Thymus (tissue), 11 donors: ENCODE measurements at regions not wholly inside any gene's neighbourhood (a gene's known extent, or its start where the extent isn't known, plus 50 kb on each side); places are given as distances from the start of the nearest gene placed in this dataset.

Experiments
- DNase-seq, 9 donors: peaks; one replicate each; pipeline ENCODE4 v3.0.0-alpha.2; 2013; ENCODE audit warnings: low spot score in 9 of 9, low read depth in 6 of 9, missing footprints in 1 of 9
- H3K27ac ChIP-seq, 2 donors: one replicate each; pipeline ENCODE4 v1.5.1; 2013; ENCODE audit warnings: control low read depth in 1 of 2, low read depth in 1 of 2, low read length in 1 of 2, mild to moderate bottlenecking in 1 of 2, moderate library complexity in 1 of 2
- H3K27me3 ChIP-seq, 2 donors: one replicate each; pipeline ENCODE4 v1.5.1; 2013; ENCODE audit warnings: low read length in 1 of 2; ENCODE audit not compliant: control insufficient read depth in 2 of 2, insufficient read depth in 1 of 2
- H3K36me3 ChIP-seq, 2 donors: one replicate each; pipeline ENCODE4 v1.5.1; 2013; ENCODE audit warnings: low read length in 1 of 2, mild to moderate bottlenecking in 1 of 2, moderate library complexity in 1 of 2; ENCODE audit not compliant: control insufficient read depth in 2 of 2, insufficient read depth in 2 of 2
- H3K4me1 ChIP-seq, 2 donors: one replicate each; pipeline ENCODE4 v1.5.1; 2013; ENCODE audit warnings: low read length in 2 of 2; ENCODE audit not compliant: control insufficient read depth in 2 of 2, insufficient read depth in 2 of 2
- H3K4me3 ChIP-seq, 2 donors: one replicate each; pipeline ENCODE4 v1.5.1; 2013; ENCODE audit warnings: low read length in 2 of 2, control low read depth in 1 of 2, mild to moderate bottlenecking in 1 of 2
- H3K9me3 ChIP-seq, 2 donors: one replicate each; pipeline ENCODE4 v1.5.1; 2013; ENCODE audit warnings: low read length in 1 of 2, mild to moderate bottlenecking in 1 of 2; ENCODE audit not compliant: control insufficient read depth in 2 of 2, insufficient read depth in 1 of 2
- WGBS: extraction: QIAGEN DNeasy Blood & Tissue Kit; methylation state at CpG from one replicate; pipeline ENCODE4 v1.1.7; 2013; 5-methylcytosine and 5-hydroxymethylcytosine counted together
- donor health status: healthy.

DNA sequence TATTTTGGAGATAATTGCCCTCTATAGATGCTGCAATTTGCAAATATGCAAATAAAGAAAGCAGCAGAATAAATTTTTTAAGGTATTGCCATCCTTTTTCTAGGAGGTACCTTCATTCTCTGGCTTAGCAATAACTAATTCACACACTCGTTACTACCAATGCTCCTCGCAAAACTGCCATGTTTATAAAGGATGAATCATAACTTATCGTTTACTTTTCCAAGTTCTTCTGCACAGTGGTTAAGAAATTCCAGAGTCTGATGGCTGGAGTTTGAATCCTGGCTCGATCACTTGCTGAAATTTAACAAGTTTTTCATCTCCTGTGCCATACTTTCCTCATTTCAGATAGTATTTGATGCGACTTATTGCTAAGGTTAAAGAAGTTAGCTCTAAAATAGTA is 708.6 kb upstream of the KLHL1 start:
- Histone ChIP-seq H3K4me3 (no peak overlapping the region), H3K27ac (no peak overlapping the region), H3K36me3 (no peaks in the 10 kb centered on the region), H3K27me3 (no peaks in the 10 kb centered on the region), H3K9me3 (no peaks in the 10 kb centered on the region), H3K4me1 (no peaks in the 10 kb centered on the region)
- 93% methylated on average over 5 of the region's 5 CpGs for WGBS
- DNase-seq: no peak

- H3K27me3 ChIP-seq: no peaks in the 10 kb centered on the region
- no peak overlapping the region for H3K4me3 ChIP-seq
- H3K4me1 ChIP-seq: no peaks in the 10 kb centered on the region
- H3K9me3 ChIP-seq: no peaks in the 10 kb centered on the region
- no peak for DNase-seq
- no peak overlapping the region for H3K27ac ChIP-seq
- WGBS: 85% methylated on average over 3 of the region's 3 CpGs
- no peaks in the 10 kb centered on the region for H3K36me3 ChIP-seq
Observed at GRCh38 chr13:70814684-70815083, 706.4 kb upstream of the KLHL1 start.

DNA sequence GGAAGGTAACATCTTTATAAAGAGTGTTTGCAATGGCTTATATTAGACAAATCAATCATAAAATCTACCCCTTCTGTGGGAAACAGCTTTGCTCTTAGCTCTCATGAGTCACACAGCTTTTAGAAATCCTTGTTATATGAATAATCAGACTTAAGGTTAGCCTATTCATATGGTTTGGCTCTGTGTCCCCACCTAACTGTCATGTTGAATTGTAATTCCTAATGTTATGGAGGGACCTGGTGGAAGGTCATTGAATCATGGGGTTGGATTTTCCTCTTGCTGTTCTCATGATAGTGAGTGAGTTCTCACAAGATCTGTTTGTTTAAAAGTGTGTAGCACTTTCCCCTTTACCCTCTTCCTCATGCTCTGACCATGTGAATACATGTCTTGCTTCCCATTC is 704.2 kb upstream of the KLHL1 start:
- DNase-seq: no peak
- H3K27ac ChIP-seq: no peak overlapping the region
- no peaks in the 10 kb centered on the region for H3K4me1 ChIP-seq
- no peaks in the 10 kb centered on the region for H3K27me3 ChIP-seq
- H3K36me3 ChIP-seq: no peaks in the 10 kb centered on the region
- H3K4me3 ChIP-seq: no peak overlapping the region
- H3K9me3 ChIP-seq: no peaks in the 10 kb centered on the region

- Histone ChIP-seq H3K4me3 (no peak overlapping the region), H3K27ac (no peak overlapping the region), H3K36me3 (no peaks in the 10 kb centered on the region), H3K9me3 (no peaks in the 10 kb centered on the region), H3K27me3 (no peaks in the 10 kb centered on the region), H3K4me1 (no peaks in the 10 kb centered on the region)
- 94% methylated on average over 4 of the region's 4 CpGs for WGBS
- no peak for DNase-seq
Observed at GRCh38 chr13:70809588-70809987, 701.3 kb upstream of the KLHL1 start.

- H3K4me1 ChIP-seq: no peaks in the 10 kb centered on the region
- H3K4me3 ChIP-seq: no peak overlapping the region
- DNase-seq: no peak
- no peaks in the 10 kb centered on the region for H3K36me3 ChIP-seq
- no peak overlapping the region for H3K27ac ChIP-seq
- no peaks in the 10 kb centered on the region for H3K27me3 ChIP-seq
- no peaks in the 10 kb centered on the region for H3K9me3 ChIP-seq
Observed at GRCh38 chr13:70798385-70798784, 690.1 kb upstream of the KLHL1 start.

DNA sequence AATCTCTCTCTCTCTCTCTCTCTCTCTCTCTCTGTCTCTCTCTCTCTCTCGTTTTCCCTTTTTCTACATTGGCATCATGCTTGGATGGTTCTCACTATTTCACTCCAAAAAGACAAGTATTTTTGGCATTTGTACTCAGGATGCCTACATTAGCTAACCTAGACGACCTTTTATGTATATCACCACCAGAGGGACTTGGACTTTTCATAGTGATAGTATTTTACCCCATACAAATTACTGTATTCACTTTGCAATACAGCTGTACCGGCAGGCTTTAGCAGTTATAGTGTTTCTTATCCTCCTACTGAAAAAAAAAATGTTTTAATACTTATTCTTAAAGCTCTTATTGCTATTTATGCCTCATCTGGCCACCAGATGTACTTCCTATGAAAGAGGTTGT is 687.2 kb upstream of the KLHL1 start:
- Histone ChIP-seq H3K36me3 (no peaks in the 10 kb centered on the region), H3K27me3 (no peaks in the 10 kb centered on the region), H3K27ac (no peak overlapping the region), H3K4me1 (no peaks in the 10 kb centered on the region), H3K4me3 (no peak overlapping the region), H3K9me3 (no peaks in the 10 kb centered on the region)
- no peak for DNase-seq
- 55% methylated on average over 3 of the region's 3 CpGs for WGBS

GRCh38 chr13:70792121-70792520 is 683.9 kb upstream of the KLHL1 start:
- Histone ChIP-seq H3K4me1 (no peaks in the 10 kb centered on the region), H3K36me3 (no peaks in the 10 kb centered on the region), H3K4me3 (no peak overlapping the region), H3K27me3 (no peaks in the 10 kb centered on the region), H3K27ac (no peak overlapping the region), H3K9me3 (no peaks in the 10 kb centered on the region)
- 97% methylated on average over 2 of the region's 2 CpGs for WGBS
- no peak for DNase-seq

- no peaks in the 10 kb centered on the region for H3K27me3 ChIP-seq
- H3K27ac ChIP-seq: no peak overlapping the region
- DNase-seq: no peak
- H3K4me1 ChIP-seq: no peaks in the 10 kb centered on the region
- no peaks in the 10 kb centered on the region for H3K9me3 ChIP-seq
- no peaks in the 10 kb centered on the region for H3K36me3 ChIP-seq
- no peak overlapping the region for H3K4me3 ChIP-seq
Observed at GRCh38 chr13:70789751-70790150, 681.5 kb upstream of the KLHL1 start.

DNA sequence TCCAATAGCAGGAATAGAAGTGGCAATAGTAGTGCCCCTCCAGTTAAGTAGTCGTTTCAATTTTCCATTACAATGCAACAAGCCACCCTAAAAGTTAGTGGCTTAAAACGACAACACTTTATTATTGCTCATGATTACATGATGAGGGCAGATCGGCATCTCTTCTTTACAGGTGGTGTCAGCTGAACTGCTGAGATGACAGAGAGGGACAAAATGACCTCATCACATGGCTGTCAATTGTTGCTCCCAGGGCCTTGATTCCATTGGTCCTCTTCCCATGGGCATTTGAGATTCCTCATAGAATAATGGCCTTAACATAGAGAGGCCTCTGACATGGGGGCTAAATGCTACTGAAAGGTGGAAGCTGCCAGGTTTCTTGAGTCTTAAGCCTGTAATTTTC is 679.8 kb upstream of the KLHL1 start:
- WGBS: 74% methylated on average over 3 of the region's 3 CpGs
- Histone ChIP-seq H3K9me3 (no peaks in the 10 kb centered on the region), H3K36me3 (no peaks in the 10 kb centered on the region), H3K27me3 (no peaks in the 10 kb centered on the region), H3K27ac (no peak overlapping the region), H3K4me1 (no peaks in the 10 kb centered on the region), H3K4me3 (no peak overlapping the region)
- DNase-seq: no peak

DNA sequence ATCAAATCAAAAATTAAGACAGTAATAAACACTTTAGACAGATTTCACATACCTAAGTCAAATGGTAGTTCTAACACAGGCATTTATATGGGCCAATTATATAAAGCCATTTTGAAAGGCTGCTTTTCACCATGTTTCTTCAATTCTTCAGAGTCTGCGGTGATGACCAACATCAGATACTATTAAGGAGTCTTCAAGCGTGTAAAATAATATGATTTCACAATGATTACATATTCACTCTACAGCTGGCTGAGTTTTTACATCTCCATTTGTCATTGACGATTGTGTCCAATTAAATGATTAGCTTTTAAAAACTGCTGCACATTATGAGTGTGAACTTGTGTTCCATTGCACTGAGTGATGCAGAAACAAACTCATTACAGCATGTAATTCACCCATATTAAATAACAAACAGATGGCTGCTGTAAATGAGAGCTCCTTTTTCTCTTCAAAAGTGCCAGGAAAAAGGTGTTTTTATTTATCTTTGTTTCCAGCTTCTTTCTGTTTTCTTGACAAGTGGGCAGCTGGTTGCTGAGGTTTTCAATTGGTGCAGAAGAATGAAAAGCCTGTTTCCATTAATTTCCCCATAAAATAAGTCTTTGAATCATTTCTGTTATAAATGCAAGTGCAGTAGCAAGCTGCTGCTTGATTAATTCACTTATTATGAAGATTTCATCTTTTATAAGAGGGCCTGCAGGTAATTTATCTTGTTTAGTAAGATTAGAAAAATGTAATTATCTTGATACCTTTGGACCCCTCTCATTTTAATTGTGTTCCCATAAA is 676.1 kb upstream of the KLHL1 start:
- no peaks in the 10 kb centered on the region for H3K36me3 ChIP-seq
- H3K4me1 ChIP-seq: no peaks in the 10 kb centered on the region
- no peaks in the 10 kb centered on the region for H3K9me3 ChIP-seq
- no peaks in the 10 kb centered on the region for H3K27me3 ChIP-seq
- no peak for DNase-seq
- no peak overlapping the region for H3K27ac ChIP-seq
- no peak overlapping the region for H3K4me3 ChIP-seq
- 92% methylated on average over 3 of the region's 3 CpGs for WGBS
